ENCODE measurements at regions not wholly inside any gene's neighbourhood (a gene's known extent, or its start where the extent isn't known, plus 50 kb on each side); places are given as distances from the start of the nearest gene placed in this dataset.

DNA sequence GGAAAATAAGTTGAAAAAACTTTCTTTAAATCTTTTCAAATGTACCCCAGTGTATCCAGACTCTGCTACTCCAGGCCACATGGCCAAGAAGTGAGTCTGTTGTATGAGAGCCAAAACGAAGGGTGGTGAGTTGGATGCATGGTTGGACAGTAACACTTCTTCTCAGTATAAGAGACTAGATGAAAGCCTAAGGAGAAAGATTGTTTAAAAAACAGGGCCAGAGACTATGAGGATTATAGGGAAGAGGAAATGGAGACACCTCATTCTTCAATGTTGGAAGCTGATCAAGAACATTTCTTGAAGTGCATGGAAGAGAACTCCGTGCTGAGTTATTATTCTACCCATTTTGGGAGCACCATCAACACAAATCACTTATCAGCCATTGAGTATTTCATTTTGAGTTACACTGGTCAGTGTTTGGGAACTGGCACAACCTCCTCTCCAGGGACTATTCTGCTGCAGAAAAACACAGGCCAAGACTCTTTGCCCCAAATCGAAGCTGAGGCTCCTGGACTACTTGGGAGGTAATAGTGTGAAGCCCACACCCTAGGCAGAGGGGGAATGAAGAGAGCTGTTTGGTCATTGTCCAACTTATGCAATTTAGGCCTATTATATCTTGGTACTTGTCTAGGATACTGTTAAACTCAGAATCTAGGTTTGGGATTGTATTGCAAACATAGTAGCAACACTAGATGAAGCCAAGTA, 123.0 kb upstream of the SEC61G start:
- Histone ChIP-seq H3K18ac (ENCODE audit: low read depth, low read length) (no peak overlapping the region), H3K56ac (ENCODE audit: extremely low read depth, insufficient read depth, low read length) (no peak overlapping the region), H2AK9ac (replicated peaks; ENCODE audit: low read depth, low read length, poor library complexity) (no peak overlapping the region), H2BK20ac (ENCODE audit: low read depth, low read length) (no peak overlapping the region), H4K8ac (ENCODE audit: low read depth in 2 of 2, low read length in 2 of 2) (no peak overlapping the region), H2BK5ac (ENCODE audit: low read depth, low read length, poor library complexity, severe bottlenecking) (no peak overlapping the region), H4K20me1 (ENCODE audit: insufficient read depth, low read length) (no peaks in the 10 kb centered on the region), H3K36me3 (ENCODE audit: control insufficient read depth, insufficient read depth, low read length) (no peaks in the 10 kb centered on the region), H3K9me1 (ENCODE audit: insufficient read depth, low read length) (0 out of 2 replicates have a peak, but pooled peaks cover 5% of the 10 kb centered on the region), H2AK5ac (ENCODE audit: low read depth, low read length) (no peak overlapping the region), H3K4me3 (ENCODE audit: insufficient read depth, low read depth, low read length) (no peak overlapping the region), H3K4me2 (ENCODE audit: low read depth, low read length) (no peak overlapping the region), H3K14ac (replicated peaks; ENCODE audit: low read depth, low read length) (no peak overlapping the region), H3K23ac (ENCODE audit: low read depth, low read length) (no peak overlapping the region), H2AFZ (replicated peaks; ENCODE audit: low read length, poor library complexity) (no peak overlapping the region), H4K91ac (ENCODE audit: insufficient read depth, low read depth, low read length) (no peak overlapping the region), H4K5ac (ENCODE audit: low read depth, low read length) (no peak overlapping the region), H2BK15ac (ENCODE audit: low read depth, low read length) (no peak overlapping the region), H3K79me1 (ENCODE audit: low read depth in 1 of 2, low read length in 2 of 2) (no peaks in the 10 kb centered on the region), H3K27me3 (ENCODE audit: control insufficient read depth, insufficient read depth, low read length) (no peaks in the 10 kb centered on the region), H3K9me3 (ENCODE audit: control insufficient read depth, insufficient read depth, low read length) (no peaks in the 10 kb centered on the region), H3K9ac (ENCODE audit: low read depth, low read length) (no peak overlapping the region), H3K27ac (ENCODE audit: insufficient read depth, low read length) (no peak overlapping the region), H3K4ac (ENCODE audit: low read depth, low read length) (no peak overlapping the region), H2BK120ac (ENCODE audit: low read depth, low read length) (no peak overlapping the region), H3K4me1 (ENCODE audit: control insufficient read depth, insufficient read depth, low read length) (peaks cover 7% of the 10 kb centered on the region)
- ChIA-PET CTCF (no interaction called here), POLR2A (ENCODE audit: unreplicated experiment) (no interaction called here)
- no TSS peak for BruUV-seq (replicated peaks)
- no peak for ATAC-seq (ENCODE audit: low read depth)
- dilution Hi-C loops (cut with HindIII; ENCODE audit: low sequenced_read_pairs, unreplicated experiment): no loop called here
- no CpG with 5 or more reads among the region's 3 CpGs for WGBS, 2 experiments (ENCODE audit: extremely low coverage in 2 of 2, insufficient read length in 1 of 2)
- intact Hi-C loops (cut with micrococcal nuclease): no loop called here
- DNase-seq: no peak
- in situ Hi-C loops (cut with MboI; ENCODE audit: low sequenced_read_pairs): no loop called here
- TF ChIP-seq MXI1 (IDR thresholded peaks at IDR 0.05; ENCODE audit: borderline replicate concordance, low read depth, low read length) (no peak), CHD1 (IDR thresholded peaks at IDR 0.05; ENCODE audit: low read depth, low read length) (no peak), MAZ (IDR thresholded peaks at IDR 0.05; ENCODE audit: borderline replicate concordance, low read depth, low read length) (no peak), CEBPB (IDR thresholded peaks at IDR 0.05; ENCODE audit: low read depth, low read length) (no peak), RCOR1 (IDR thresholded peaks at IDR 0.05; ENCODE audit: insufficient replicate concordance, low read length) (no peak), MAFK (IDR thresholded peaks at IDR 0.05; ENCODE audit: low read depth, low read length) (no peak), SMC3 (IDR thresholded peaks at IDR 0.05; ENCODE audit: low read depth, low read length) (no peak), NFE2L2 (IDR thresholded peaks at IDR 0.05; ENCODE audit: low read depth, low read length) (no peak), RAD21 (IDR thresholded peaks at IDR 0.05; ENCODE audit: low read length) (no peak), POLR2A (IDR thresholded peaks at IDR 0.05; ENCODE audit: low read depth, low read length) (no peak), FOS (IDR thresholded peaks at IDR 0.05; ENCODE audit: low read depth, low read length) (no peak), BHLHE40 (IDR thresholded peaks at IDR 0.05; ENCODE audit: low read depth, low read length) (no peak), RFX5 (IDR thresholded peaks at IDR 0.05; ENCODE audit: low read depth, low read length) (no peak)
- TF ChIP-seq, protein P1, sequence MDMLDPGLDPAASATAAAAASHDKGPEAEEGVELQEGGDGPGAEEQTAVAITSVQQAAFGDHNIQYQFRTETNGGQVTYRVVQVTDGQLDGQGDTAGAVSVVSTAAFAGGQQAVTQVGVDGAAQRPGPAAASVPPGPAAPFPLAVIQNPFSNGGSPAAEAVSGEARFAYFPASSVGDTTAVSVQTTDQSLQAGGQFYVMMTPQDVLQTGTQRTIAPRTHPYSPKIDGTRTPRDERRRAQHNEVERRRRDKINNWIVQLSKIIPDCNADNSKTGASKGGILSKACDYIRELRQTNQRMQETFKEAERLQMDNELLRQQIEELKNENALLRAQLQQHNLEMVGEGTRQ (IDR thresholded peaks at IDR 0.05; ENCODE audit: low read depth, low read length): no peak
- TF ChIP-seq, protein P2, sequence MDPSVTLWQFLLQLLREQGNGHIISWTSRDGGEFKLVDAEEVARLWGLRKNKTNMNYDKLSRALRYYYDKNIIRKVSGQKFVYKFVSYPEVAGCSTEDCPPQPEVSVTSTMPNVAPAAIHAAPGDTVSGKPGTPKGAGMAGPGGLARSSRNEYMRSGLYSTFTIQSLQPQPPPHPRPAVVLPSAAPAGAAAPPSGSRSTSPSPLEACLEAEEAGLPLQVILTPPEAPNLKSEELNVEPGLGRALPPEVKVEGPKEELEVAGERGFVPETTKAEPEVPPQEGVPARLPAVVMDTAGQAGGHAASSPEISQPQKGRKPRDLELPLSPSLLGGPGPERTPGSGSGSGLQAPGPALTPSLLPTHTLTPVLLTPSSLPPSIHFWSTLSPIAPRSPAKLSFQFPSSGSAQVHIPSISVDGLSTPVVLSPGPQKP (IDR thresholded peaks at IDR 0.05; ENCODE audit: borderline replicate concordance, low read depth, low read length): no peak
- TF ChIP-seq, protein P3, sequence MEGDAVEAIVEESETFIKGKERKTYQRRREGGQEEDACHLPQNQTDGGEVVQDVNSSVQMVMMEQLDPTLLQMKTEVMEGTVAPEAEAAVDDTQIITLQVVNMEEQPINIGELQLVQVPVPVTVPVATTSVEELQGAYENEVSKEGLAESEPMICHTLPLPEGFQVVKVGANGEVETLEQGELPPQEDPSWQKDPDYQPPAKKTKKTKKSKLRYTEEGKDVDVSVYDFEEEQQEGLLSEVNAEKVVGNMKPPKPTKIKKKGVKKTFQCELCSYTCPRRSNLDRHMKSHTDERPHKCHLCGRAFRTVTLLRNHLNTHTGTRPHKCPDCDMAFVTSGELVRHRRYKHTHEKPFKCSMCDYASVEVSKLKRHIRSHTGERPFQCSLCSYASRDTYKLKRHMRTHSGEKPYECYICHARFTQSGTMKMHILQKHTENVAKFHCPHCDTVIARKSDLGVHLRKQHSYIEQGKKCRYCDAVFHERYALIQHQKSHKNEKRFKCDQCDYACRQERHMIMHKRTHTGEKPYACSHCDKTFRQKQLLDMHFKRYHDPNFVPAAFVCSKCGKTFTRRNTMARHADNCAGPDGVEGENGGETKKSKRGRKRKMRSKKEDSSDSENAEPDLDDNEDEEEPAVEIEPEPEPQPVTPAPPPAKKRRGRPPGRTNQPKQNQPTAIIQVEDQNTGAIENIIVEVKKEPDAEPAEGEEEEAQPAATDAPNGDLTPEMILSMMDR (conservative IDR thresholded peaks at IDR 0.05; ENCODE audit: low read depth, low read length): no peak

Measured in IMR-90 (cell line).